Ishikawa (cell line): ENCODE measurements at regions not wholly inside any gene's neighbourhood (a gene's known extent, or its start where the extent isn't known, plus 50 kb on each side); places are given as distances from the start of the nearest gene placed in this dataset.

ENCODE experiments used
- CEBPB ChIP-seq: IDR thresholded peaks from 2 replicates; pipeline ENCODE4 v1.6.1; 2012
- CREB1 ChIP-seq: IDR thresholded peaks from 2 replicates; pipeline ENCODE4 v1.6.1; 2012; ENCODE audit warnings: low read depth
- EGR1 ChIP-seq: IDR thresholded peaks from 2 replicates; pipeline ENCODE4 v1.6.1; 2012
- EP300 ChIP-seq: IDR thresholded peaks from 2 replicates; pipeline ENCODE4 v1.6.1; 2012; ENCODE audit warnings: borderline replicate concordance
- FOXM1 ChIP-seq: IDR thresholded peaks from 2 replicates; pipeline ENCODE4 v1.6.1; 2012; ENCODE audit warnings: low read depth, borderline replicate concordance
- MAX ChIP-seq: IDR thresholded peaks from 2 replicates; pipeline ENCODE4 v1.6.1; 2012
- NFIC ChIP-seq: IDR thresholded peaks from 2 replicates; pipeline ENCODE4 v1.6.1; 2012
- RAD21 ChIP-seq: IDR thresholded peaks from 2 replicates; pipeline ENCODE4 v1.6.1; 2012; ENCODE audit warnings: low read depth
- REST ChIP-seq: IDR thresholded peaks from 2 replicates; pipeline ENCODE4 v1.6.1; 2012; ENCODE audit warnings: low read depth, mild to moderate bottlenecking
- TAF1 ChIP-seq: IDR thresholded peaks from 2 replicates; pipeline ENCODE4 v1.6.1; 2012; ENCODE audit warnings: low read depth, mild to moderate bottlenecking
- TCF12 ChIP-seq: IDR thresholded peaks from 2 replicates; pipeline ENCODE4 v1.6.1; 2012; ENCODE audit warnings: low read depth
- TEAD4 ChIP-seq: IDR thresholded peaks from 2 replicates; pipeline ENCODE4 v1.6.1; 2012
- USF1 ChIP-seq: IDR thresholded peaks from 2 replicates; pipeline ENCODE4 v1.6.1; 2012
- YY1 ChIP-seq: IDR thresholded peaks from 2 replicates; pipeline ENCODE4 v1.6.1; 2012; ENCODE audit warnings: low read depth
- ZBTB7A ChIP-seq: IDR thresholded peaks from 2 replicates; pipeline ENCODE4 v1.6.1; 2012; ENCODE audit warnings: low read depth

- no peak for TF ChIP-seq USF1
- no peak for TF ChIP-seq CEBPB
- no peak for TF ChIP-seq MAX
- TF ChIP-seq REST = no peak
- no peak for TF ChIP-seq RAD21
- no peak for TF ChIP-seq TCF12
- TF ChIP-seq CREB1 = no peak
- TF ChIP-seq TAF1 = no peak
- TF ChIP-seq EGR1 = no peak
- no peak for TF ChIP-seq NFIC
- TF ChIP-seq FOXM1 = no peak
- no peak for TF ChIP-seq TEAD4
- no peak for TF ChIP-seq YY1
- TF ChIP-seq EP300 = no peak
- TF ChIP-seq ZBTB7A = no peak
Observed at GRCh38 chr1:87600854-87601253, 272.2 kb downstream of the LMO4 start.

- TF ChIP-seq TEAD4 = no peak
Observed at GRCh38 chr1:87603626-87604025, 274.9 kb downstream of the LMO4 start.

GRCh38 chr1:87612956-87613355 lies 284.3 kb downstream of the LMO4 start:
- TF ChIP-seq RAD21 (no peak), ZBTB7A (no peak), CEBPB (no peak), FOXM1 (no peak), EGR1 (no peak), TAF1 (no peak), REST (no peak), TCF12 (no peak), MAX (no peak), YY1 (no peak), USF1 (no peak), NFIC (no peak), EP300 (no peak), CREB1 (no peak)

GRCh38 chr1:87615491-87615890 lies 286.8 kb downstream of the LMO4 start:
- no peak for TF ChIP-seq CEBPB
- TF ChIP-seq TAF1 = no peak
- TF ChIP-seq NFIC = no peak
- TF ChIP-seq CREB1 = no peak
- no peak for TF ChIP-seq EP300
- no peak for TF ChIP-seq TCF12
- no peak for TF ChIP-seq TEAD4
- TF ChIP-seq YY1 = no peak
- TF ChIP-seq ZBTB7A = no peak

- no peak for TF ChIP-seq ZBTB7A
- TF ChIP-seq FOXM1 = no peak
- TF ChIP-seq RAD21 = no peak
Observed at GRCh38 chr1:87615901-87616300, 287.2 kb downstream of the LMO4 start.

- TF ChIP-seq FOXM1 (no peak), EGR1 (no peak), RAD21 (no peak), USF1 (no peak), NFIC (no peak)
Observed at GRCh38 chr1:87620807-87621206, 292.1 kb downstream of the LMO4 start.

- TF ChIP-seq NFIC = no peak
- no peak for TF ChIP-seq TEAD4
- TF ChIP-seq FOXM1 = no peak
- TF ChIP-seq ZBTB7A = no peak
- TF ChIP-seq CREB1 = no peak
- TF ChIP-seq TAF1 = no peak
- no peak for TF ChIP-seq CEBPB
- TF ChIP-seq YY1 = no peak
Observed at GRCh38 chr1:87629673-87630072, 301.0 kb downstream of the LMO4 start.
